SK-N-SH treated with all-trans-retinoic acid at 6 μM for 48 hours (cell line): ENCODE measurements at regions not wholly inside any gene's neighbourhood (a gene's known extent, or its start where the extent isn't known, plus 50 kb on each side); places are given as distances from the start of the nearest gene placed in this dataset.

ENCODE experiments used
- ATAC-seq: fragments of 200-7000 bp; cut with Tn5 transposase; 3 replicates; pipeline ENCODE4 v1.9.1; 2020; ENCODE audit warnings: mild to moderate bottlenecking, moderate library complexity
- BACH2 ChIP-seq: fragments of 250-450 bp; sonication (Bioruptor Pico); IDR thresholded peaks from 2 replicates; pipeline ENCODE4 v1.9.0; 2021; ENCODE audit warnings: mild to moderate bottlenecking, borderline replicate concordance
- CREB5 ChIP-seq: fragments of 250-450 bp; sonication (Bioruptor Pico); IDR thresholded peaks from 2 replicates; pipeline ENCODE4 v1.5.1; 2020; ENCODE audit warnings: low read depth, mild to moderate bottlenecking, moderate library complexity
- ESRRG ChIP-seq: fragments of 250-450 bp; sonication (Bioruptor Pico); IDR thresholded peaks from 2 replicates; pipeline ENCODE4 v1.6.1; 2021; ENCODE audit warnings: mild to moderate bottlenecking
- GLIS3 ChIP-seq: fragments of 250-450 bp; sonication (Bioruptor Pico); IDR thresholded peaks from 2 replicates; pipeline ENCODE4 v1.5.0; 2020; ENCODE audit warnings: mild to moderate bottlenecking, moderate library complexity
- OSR1 ChIP-seq: fragments of 250-450 bp; sonication (Bioruptor Pico); IDR thresholded peaks from 2 replicates; pipeline ENCODE4 v1.8.0; 2022; ENCODE audit warnings: moderate library complexity, mild to moderate bottlenecking, inconsistent platforms
- POU6F1 ChIP-seq: fragments of 250-450 bp; sonication (Bioruptor Pico); IDR thresholded peaks from 2 replicates; pipeline ENCODE4 v1.8.0; 2021; ENCODE audit warnings: low read depth, mild to moderate bottlenecking, moderate library complexity, borderline replicate concordance
- PPARA ChIP-seq: fragments of 250-450 bp; sonication (Bioruptor Pico); IDR thresholded peaks from 2 replicates; pipeline ENCODE4 v1.5.0; 2020; ENCODE audit warnings: mild to moderate bottlenecking, borderline replicate concordance
- RARB ChIP-seq: fragments of 250-450 bp; sonication (Bioruptor Pico); IDR thresholded peaks from 2 replicates; pipeline ENCODE4 v1.8.0; 2021; ENCODE audit warnings: mild to moderate bottlenecking, moderate library complexity
- SNAI2 ChIP-seq: fragments of 250-450 bp; sonication (Bioruptor Pico); IDR thresholded peaks from 2 replicates; pipeline ENCODE4 v1.5.0; 2020; ENCODE audit warnings: mild to moderate bottlenecking, moderate library complexity
- TOX ChIP-seq: fragments of 250-450 bp; sonication (Bioruptor Pico); IDR thresholded peaks from 2 replicates; pipeline ENCODE4 v1.8.0; 2021; ENCODE audit warnings: mild to moderate bottlenecking, moderate library complexity, borderline replicate concordance
- ZC3H10 ChIP-seq: fragments of 250-450 bp; sonication (Bioruptor Pico); IDR thresholded peaks from 2 replicates; pipeline ENCODE4 v1.5.1; 2021; ENCODE audit warnings: mild to moderate bottlenecking, moderate library complexity
- ZFP3 ChIP-seq: fragments of 250-450 bp; sonication (Bioruptor Pico); IDR thresholded peaks from 2 replicates; pipeline ENCODE4 v1.5.0; 2020; ENCODE audit warnings: mild to moderate bottlenecking, moderate library complexity
- ZFP30 ChIP-seq: fragments of 450-650 bp; formaldehyde crosslinking; IDR thresholded peaks from 2 replicates; pipeline ENCODE4 v1.5.0; 2022; ENCODE audit warnings: mild to moderate bottlenecking, moderate library complexity
- ZNF565 ChIP-seq: fragments of 450-650 bp; formaldehyde crosslinking; conservative IDR thresholded peaks from 2 replicates; pipeline ENCODE4 v1.5.0; 2020; ENCODE audit warnings: low read depth, mild to moderate bottlenecking, moderate library complexity
- ZNF8 ChIP-seq: fragments of 450-650 bp; formaldehyde crosslinking; IDR thresholded peaks from 2 replicates; pipeline ENCODE4 v1.5.0; 2020; ENCODE audit warnings: mild to moderate bottlenecking, moderate library complexity
- TF ChIP-seq, protein P1 (sequence below): fragments of 250-450 bp; sonication (Bioruptor Pico); IDR thresholded peaks from 2 replicates; pipeline ENCODE4 v1.5.0; 2020; ENCODE audit warnings: mild to moderate bottlenecking, moderate library complexity
- TF ChIP-seq, protein P2 (sequence below): fragments of 250-450 bp; sonication (Bioruptor Pico); IDR thresholded peaks from 2 replicates; pipeline ENCODE4 v1.8.0; 2020; ENCODE audit warnings: mild to moderate bottlenecking, moderate library complexity, borderline replicate concordance

GRCh38 chr2:126322342-126322741, 333.6 kb upstream of the GYPC start:
- TF ChIP-seq SNAI2 (CRISPR knock-in tag) = no peak
- TF ChIP-seq RARB = no peak
- no peak for TF ChIP-seq ESRRG (CRISPR knock-in tag)
- no peak for TF ChIP-seq CREB5
- TF ChIP-seq TOX (CRISPR knock-in tag) = no peak
- TF ChIP-seq, protein P1, sequence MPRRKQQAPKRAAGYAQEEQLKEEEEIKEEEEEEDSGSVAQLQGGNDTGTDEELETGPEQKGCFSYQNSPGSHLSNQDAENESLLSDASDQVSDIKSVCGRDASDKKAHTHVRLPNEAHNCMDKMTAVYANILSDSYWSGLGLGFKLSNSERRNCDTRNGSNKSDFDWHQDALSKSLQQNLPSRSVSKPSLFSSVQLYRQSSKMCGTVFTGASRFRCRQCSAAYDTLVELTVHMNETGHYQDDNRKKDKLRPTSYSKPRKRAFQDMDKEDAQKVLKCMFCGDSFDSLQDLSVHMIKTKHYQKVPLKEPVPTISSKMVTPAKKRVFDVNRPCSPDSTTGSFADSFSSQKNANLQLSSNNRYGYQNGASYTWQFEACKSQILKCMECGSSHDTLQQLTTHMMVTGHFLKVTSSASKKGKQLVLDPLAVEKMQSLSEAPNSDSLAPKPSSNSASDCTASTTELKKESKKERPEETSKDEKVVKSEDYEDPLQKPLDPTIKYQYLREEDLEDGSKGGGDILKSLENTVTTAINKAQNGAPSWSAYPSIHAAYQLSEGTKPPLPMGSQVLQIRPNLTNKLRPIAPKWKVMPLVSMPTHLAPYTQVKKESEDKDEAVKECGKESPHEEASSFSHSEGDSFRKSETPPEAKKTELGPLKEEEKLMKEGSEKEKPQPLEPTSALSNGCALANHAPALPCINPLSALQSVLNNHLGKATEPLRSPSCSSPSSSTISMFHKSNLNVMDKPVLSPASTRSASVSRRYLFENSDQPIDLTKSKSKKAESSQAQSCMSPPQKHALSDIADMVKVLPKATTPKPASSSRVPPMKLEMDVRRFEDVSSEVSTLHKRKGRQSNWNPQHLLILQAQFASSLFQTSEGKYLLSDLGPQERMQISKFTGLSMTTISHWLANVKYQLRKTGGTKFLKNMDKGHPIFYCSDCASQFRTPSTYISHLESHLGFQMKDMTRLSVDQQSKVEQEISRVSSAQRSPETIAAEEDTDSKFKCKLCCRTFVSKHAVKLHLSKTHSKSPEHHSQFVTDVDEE (CRISPR knock-in tag) = no peak
- no peak for TF ChIP-seq ZFP3 (CRISPR knock-in tag)
- TF ChIP-seq ZC3H10 (CRISPR knock-in tag) = no peak
- TF ChIP-seq ZNF565 = no peak
- TF ChIP-seq GLIS3 (CRISPR knock-in tag) = no peak
- TF ChIP-seq, protein P2, sequence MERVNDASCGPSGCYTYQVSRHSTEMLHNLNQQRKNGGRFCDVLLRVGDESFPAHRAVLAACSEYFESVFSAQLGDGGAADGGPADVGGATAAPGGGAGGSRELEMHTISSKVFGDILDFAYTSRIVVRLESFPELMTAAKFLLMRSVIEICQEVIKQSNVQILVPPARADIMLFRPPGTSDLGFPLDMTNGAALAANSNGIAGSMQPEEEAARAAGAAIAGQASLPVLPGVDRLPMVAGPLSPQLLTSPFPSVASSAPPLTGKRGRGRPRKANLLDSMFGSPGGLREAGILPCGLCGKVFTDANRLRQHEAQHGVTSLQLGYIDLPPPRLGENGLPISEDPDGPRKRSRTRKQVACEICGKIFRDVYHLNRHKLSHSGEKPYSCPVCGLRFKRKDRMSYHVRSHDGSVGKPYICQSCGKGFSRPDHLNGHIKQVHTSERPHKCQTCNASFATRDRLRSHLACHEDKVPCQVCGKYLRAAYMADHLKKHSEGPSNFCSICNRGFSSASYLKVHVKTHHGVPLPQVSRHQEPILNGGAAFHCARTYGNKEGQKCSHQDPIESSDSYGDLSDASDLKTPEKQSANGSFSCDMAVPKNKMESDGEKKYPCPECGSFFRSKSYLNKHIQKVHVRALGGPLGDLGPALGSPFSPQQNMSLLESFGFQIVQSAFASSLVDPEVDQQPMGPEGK (CRISPR knock-in tag) = no peak
- TF ChIP-seq BACH2 = no peak
- no peak for TF ChIP-seq ZNF8 (CRISPR knock-in tag)
- TF ChIP-seq ZFP30 (CRISPR knock-in tag) = no peak
- no peak for TF ChIP-seq POU6F1 (CRISPR knock-in tag)
- TF ChIP-seq, all 23 proteins: peak for 0
- ATAC-seq = no peak

DNA sequence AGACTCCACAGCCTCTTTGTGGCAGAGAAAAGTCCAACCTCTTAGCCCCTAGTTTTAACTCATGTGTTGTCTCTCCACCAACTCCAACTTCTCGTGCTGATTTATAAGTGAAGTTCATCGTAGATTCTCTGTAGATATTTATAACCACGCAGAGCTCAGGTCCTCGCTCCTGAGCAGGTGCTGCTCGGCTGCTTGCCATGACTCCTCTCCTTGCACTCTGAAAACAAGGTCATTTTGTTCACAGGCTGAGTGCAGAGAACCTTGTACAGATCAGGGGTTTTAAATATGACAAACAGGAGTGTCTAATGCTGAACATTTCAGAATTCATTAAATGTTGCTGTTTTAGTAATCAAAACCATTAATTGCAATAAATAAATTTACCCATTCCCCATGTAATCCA, 330.8 kb upstream of the GYPC start:
- TF ChIP-seq OSR1 = no peak
- no peak for ATAC-seq

GRCh38 chr2:126329173-126329572, 326.8 kb upstream of the GYPC start:
- no peak for ATAC-seq

More at GRCh38 chr2:126329173-126329572, 326.8 kb upstream of the GYPC start:
- TF ChIP-seq TOX (CRISPR knock-in tag) (no peak), ZNF565 (no peak), BACH2 (no peak), OSR1 (no peak), PPARA (CRISPR knock-in tag) (no peak), ZFP30 (CRISPR knock-in tag) (no peak), CREB5 (no peak), SNAI2 (CRISPR knock-in tag) (no peak)
- TF ChIP-seq, protein P2 (CRISPR knock-in tag) = no peak
- TF ChIP-seq, all 23 proteins: peak for 0
